GM18507 (cell line): ENCODE measurements at regions not wholly inside any gene's neighbourhood (a gene's known extent, or its start where the extent isn't known, plus 50 kb on each side); places are given as distances from the start of the nearest gene placed in this dataset.

Experiments
- DNase-seq: peaks from one replicate; pipeline ENCODE4 v3.0.0; 2011; ENCODE audit warnings: low read depth; ENCODE audit not compliant: insufficient read length; ENCODE audit errors: extremely low spot score
- FAIRE-seq: peaks from 2 replicates; lab custom pipeline; 2011; peaks lifted over from hg19 to GRCh38; lab: Jason Lieb, UNC

GRCh38 chr1:186620566-186621350 is 59.5 kb downstream of the PTGS2 start:
- FAIRE-seq: no peak
- DNase-seq: no peak

GRCh38 chr1:186618401-186619170 is 61.6 kb downstream of the PTGS2 start:
- DNase-seq (peak; percentile 58), FAIRE-seq (peak; percentile 98)

GRCh38 chr1:186617926-186618325 is 62.3 kb downstream of the PTGS2 start:
- DNase-seq: no peak
- FAIRE-seq: no peak

GRCh38 chr1:186616511-186616910 is 63.7 kb downstream of the PTGS2 start:
- DNase-seq (no peak), FAIRE-seq (no peak)

- FAIRE-seq (no peak), DNase-seq (no peak)
Measured at GRCh38 chr1:186615332-186615731, 64.9 kb downstream of the PTGS2 start.

- DNase-seq: no peak
- FAIRE-seq: no peak
Measured at GRCh38 chr1:186611156-186611555, 69.1 kb downstream of the PTGS2 start.

- FAIRE-seq (no peak), DNase-seq (no peak)
Measured at GRCh38 chr1:186609183-186609582, 71.0 kb downstream of the PTGS2 start.

- DNase-seq (no peak), FAIRE-seq (peak; percentile 78)
Measured at GRCh38 chr1:186605762-186606350, 74.4 kb downstream of the PTGS2 start.

GRCh38 chr1:186595969-186596368 is 84.3 kb downstream of the PTGS2 start:
- no peak for FAIRE-seq
- DNase-seq: no peak

- no peak for DNase-seq
- FAIRE-seq: no peak
Measured at GRCh38 chr1:186578325-186579016, 101.8 kb downstream of the PTGS2 start.

- no peak for FAIRE-seq
- DNase-seq: no peak
Measured at GRCh38 chr1:186577633-186578032, 102.6 kb downstream of the PTGS2 start.

- FAIRE-seq: no peak
- DNase-seq: no peak
Measured at GRCh38 chr1:186577216-186577615, 103.0 kb downstream of the PTGS2 start.

- FAIRE-seq (no peak), DNase-seq (no peak)
Measured at GRCh38 chr1:186575348-186575747, 104.9 kb downstream of the PTGS2 start.

GRCh38 chr1:186574926-186575325 is 105.3 kb downstream of the PTGS2 start:
- DNase-seq (no peak), FAIRE-seq (no peak)

GRCh38 chr1:186572509-186572908 is 107.7 kb downstream of the PTGS2 start:
- FAIRE-seq (no peak), DNase-seq (no peak)

- FAIRE-seq: no peak
- no peak for DNase-seq
Measured at GRCh38 chr1:186571771-186572170, 108.5 kb downstream of the PTGS2 start.

- no peak for DNase-seq
Measured at GRCh38 chr1:186569856-186570255, 108.9 kb upstream of the PDC start.

GRCh38 chr1:186568221-186568620 is 107.3 kb upstream of the PDC start:
- DNase-seq (no peak), FAIRE-seq (no peak)

More at GRCh38 chr1:186569856-186570255, 108.9 kb upstream of the PDC start:
- FAIRE-seq: no peak

GRCh38 chr1:186566140-186566855 is 105.4 kb upstream of the PDC start:
- FAIRE-seq (no peak), DNase-seq (no peak)
